Peyer's patch (tissue), 4 donors: ENCODE measurements at regions not wholly inside any gene's neighbourhood (a gene's known extent, or its start where the extent isn't known, plus 50 kb on each side); places are given as distances from the start of the nearest gene placed in this dataset.

Experiments
- DNase-seq, 3 donors: peaks; one replicate each; pipeline ENCODE4 v3.0.0-alpha.2; 2017 to 2019
- H3K27ac ChIP-seq, 4 donors: fragments of 200-600 bp; sonication (generic); one replicate each; pipeline ENCODE4 v1.5.1; 2016 to 2019
- H3K27me3 ChIP-seq, 2 donors: fragments of 200-600 bp; sonication (generic); one replicate each; pipeline ENCODE4 v1.5.1; 2019
- H3K36me3 ChIP-seq, 3 donors: fragments of 200-600 bp; sonication (generic); one replicate each; pipeline ENCODE4 v1.5.1; 2016 to 2019
- H3K4me1 ChIP-seq, 4 donors: fragments of 200-600 bp; sonication (generic); one replicate each; pipeline ENCODE4 v1.5.1; 2016 to 2019
- H3K4me3 ChIP-seq, 4 donors: fragments of 200-600 bp; sonication (generic); 1 replicate in 3 of 4; 2 replicates in 1 of 4; pipeline ENCODE4 v1.5.1; 2016 to 2019; ENCODE audit warnings: mild to moderate bottlenecking in 1 of 4
- H3K9me3 ChIP-seq, 4 donors: fragments of 200-600 bp; sonication (generic); one replicate each; pipeline ENCODE4 v1.5.1; 2016 to 2019; ENCODE audit warnings: mild to moderate bottlenecking in 1 of 4
- CTCF ChIP-seq, 6 experiments: fragments of 450-650 bp in 4 of 6; fragments of 200-600 bp in 2 of 6; sonication (generic) in 1 of 6; IDR thresholded peaks; one replicate each; pipeline ENCODE4 v1.5.1; 2017 to 2019; ENCODE audit warnings: antibody characterized with exemption in 6 of 6, mild to moderate bottlenecking in 3 of 6, moderate library complexity in 1 of 6
- POLR2A ChIP-seq, 2 donors: fragments of 450-650 bp; IDR thresholded peaks; one replicate each; pipeline ENCODE4 v1.5.1; 2017; ENCODE audit warnings: antibody characterized with exemption in 2 of 2, mild to moderate bottlenecking in 2 of 2, moderate library complexity in 2 of 2

- H3K27ac ChIP-seq = no peak overlapping the region
- H3K36me3 ChIP-seq = no peaks in the 10 kb centered on the region
- H3K27me3 ChIP-seq = no peaks in the 10 kb centered on the region
- no peak for DNase-seq
- no peaks in the 10 kb centered on the region for H3K4me1 ChIP-seq
- no peak overlapping the region for H3K4me3 ChIP-seq
- TF ChIP-seq POLR2A (IDR thresholded peaks at IDR 0.05) (no peak), CTCF (IDR thresholded peaks at IDR 0.05) (no peak)
- no peaks in the 10 kb centered on the region for H3K9me3 ChIP-seq
Observed at GRCh38 chr7:15049157-15049556, 146.6 kb upstream of the DGKB start.

DNA sequence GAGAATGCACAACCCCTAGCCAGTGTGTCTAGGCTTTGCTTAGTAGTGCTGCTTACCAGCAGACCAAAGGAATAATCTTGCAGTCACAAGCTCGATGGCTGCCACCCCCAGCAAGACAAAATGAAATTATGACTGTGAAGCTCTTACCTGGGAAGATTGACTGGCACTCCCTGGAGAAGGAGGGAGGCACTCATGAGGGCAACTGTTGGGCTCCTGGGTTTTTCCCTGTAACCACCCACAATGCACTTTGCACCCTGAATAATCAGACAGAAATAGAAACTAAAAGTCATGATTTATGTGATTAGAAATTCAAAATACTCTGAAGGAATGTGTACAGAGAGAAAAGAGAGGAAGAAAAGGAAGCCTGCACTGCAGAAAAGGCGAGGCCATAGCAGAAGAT, 144.3 kb upstream of the DGKB start:
- peak in 1 of 3 donors; percentile 57 for DNase-seq
- Histone ChIP-seq H3K36me3 (no peaks in the 10 kb centered on the region), H3K27ac (peak overlapping the region in 1 of 4 donors; percentile 40), H3K4me3 (no peak overlapping the region), H3K4me1 (no peaks in the 10 kb centered on the region), H3K27me3 (no peaks in the 10 kb centered on the region), H3K9me3 (no peaks in the 10 kb centered on the region)
- TF ChIP-seq CTCF (IDR thresholded peaks at IDR 0.05) (no peak), POLR2A (IDR thresholded peaks at IDR 0.05) (no peak)

DNA sequence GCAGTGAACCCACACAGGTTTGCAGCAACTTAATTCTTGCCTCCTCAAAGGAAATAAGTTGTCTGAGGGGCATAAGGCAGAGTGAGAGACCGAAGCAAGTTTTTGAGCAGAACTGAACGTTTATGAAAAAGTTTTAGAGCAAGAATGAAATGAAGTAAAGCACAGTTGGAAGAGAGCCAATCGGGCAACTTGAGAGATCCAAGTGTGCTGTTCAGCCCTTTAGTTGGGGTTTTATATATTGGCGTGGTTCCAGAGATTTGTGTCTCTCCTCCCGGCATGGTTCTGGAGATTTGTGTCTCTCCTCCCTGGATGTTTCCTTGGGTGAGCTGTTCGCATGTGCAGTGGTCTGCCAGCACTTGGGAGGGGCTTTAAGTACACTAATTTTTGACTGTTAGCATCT, 141.4 kb upstream of the DGKB start:
- H3K36me3 ChIP-seq = no peaks in the 10 kb centered on the region
- H3K4me1 ChIP-seq = no peaks in the 10 kb centered on the region
- no peak for DNase-seq
- no peak for TF ChIP-seq CTCF (IDR thresholded peaks at IDR 0.05)
- TF ChIP-seq POLR2A (IDR thresholded peaks at IDR 0.05) = no peak
- no peak overlapping the region for H3K27ac ChIP-seq
- H3K27me3 ChIP-seq = no peaks in the 10 kb centered on the region
- no peak overlapping the region for H3K4me3 ChIP-seq
- H3K9me3 ChIP-seq = no peaks in the 10 kb centered on the region

DNA sequence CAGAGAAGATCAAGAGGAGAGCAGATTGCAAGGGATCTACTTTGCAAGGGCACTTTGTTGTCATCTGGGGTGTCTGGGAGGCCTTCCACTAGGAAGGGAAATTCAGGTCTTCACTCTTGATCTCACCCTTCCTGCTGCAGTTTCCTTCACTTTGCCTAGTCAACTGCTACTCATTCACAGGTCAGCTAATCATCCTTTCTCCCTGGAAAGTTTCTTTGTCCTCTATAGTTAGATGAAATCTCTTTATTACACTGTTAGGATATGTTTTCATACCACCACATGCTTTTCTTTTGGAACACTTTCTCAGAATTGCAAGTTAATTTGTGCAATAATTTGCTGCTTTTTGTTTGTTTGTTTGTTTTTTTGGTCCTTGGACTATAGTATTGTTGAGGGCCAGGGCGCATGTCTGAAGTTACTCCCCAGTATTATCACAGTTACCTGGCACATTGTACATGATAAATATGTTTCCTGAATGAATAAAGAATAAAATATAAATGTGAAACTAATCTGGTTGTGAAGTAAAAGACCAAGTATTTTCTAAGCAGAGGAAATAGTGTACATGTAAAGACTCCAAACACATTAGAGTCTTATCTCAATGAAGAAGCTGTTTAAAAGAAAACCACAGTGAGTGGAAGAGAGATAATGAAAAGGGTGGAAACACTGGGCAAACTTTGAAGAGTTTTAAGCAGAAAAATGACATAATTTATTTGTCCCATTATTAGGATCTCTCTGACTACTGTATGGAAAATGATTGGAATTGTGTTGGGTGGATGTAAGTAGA, 139.9 kb upstream of the DGKB start:
- no peaks in the 10 kb centered on the region for H3K4me1 ChIP-seq
- no peaks in the 10 kb centered on the region for H3K9me3 ChIP-seq
- H3K27ac ChIP-seq = no peak overlapping the region
- H3K4me3 ChIP-seq = no peak overlapping the region
- H3K27me3 ChIP-seq = no peaks in the 10 kb centered on the region
- no peak for DNase-seq
- no peaks in the 10 kb centered on the region for H3K36me3 ChIP-seq
- TF ChIP-seq CTCF (IDR thresholded peaks at IDR 0.05) = no peak

DNA sequence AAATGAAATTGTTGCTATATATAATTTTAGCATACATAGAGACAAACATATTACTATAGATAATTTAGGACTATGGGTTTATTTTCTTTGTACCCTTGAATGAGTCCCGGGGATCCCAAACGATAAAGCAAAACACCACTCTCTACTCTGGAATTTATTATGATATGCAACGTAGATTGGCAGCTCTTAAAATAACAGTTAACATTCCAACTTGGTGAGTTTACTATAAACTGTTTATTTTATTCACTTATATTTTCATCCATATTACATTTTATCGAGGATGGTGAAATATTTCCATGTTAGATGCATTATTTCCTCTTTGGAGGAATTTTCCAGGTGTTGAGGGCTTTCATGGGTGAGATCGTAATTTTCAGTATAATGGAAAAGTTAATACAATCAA, 138.7 kb upstream of the DGKB start:
- no peak overlapping the region for H3K4me3 ChIP-seq
- H3K36me3 ChIP-seq = no peaks in the 10 kb centered on the region
- no peaks in the 10 kb centered on the region for H3K9me3 ChIP-seq

More for the DNA sequence above, 138.7 kb upstream of the DGKB start:
- TF ChIP-seq CTCF (IDR thresholded peaks at IDR 0.05) (no peak), POLR2A (IDR thresholded peaks at IDR 0.05) (no peak)
- no peak for DNase-seq
- no peaks in the 10 kb centered on the region for H3K27me3 ChIP-seq
- H3K27ac ChIP-seq = no peak overlapping the region
- no peaks in the 10 kb centered on the region for H3K4me1 ChIP-seq
